ENCODE measurements at regions not wholly inside any gene's neighbourhood (a gene's known extent, or its start where the extent isn't known, plus 50 kb on each side); places are given as distances from the start of the nearest gene placed in this dataset.

DNA sequence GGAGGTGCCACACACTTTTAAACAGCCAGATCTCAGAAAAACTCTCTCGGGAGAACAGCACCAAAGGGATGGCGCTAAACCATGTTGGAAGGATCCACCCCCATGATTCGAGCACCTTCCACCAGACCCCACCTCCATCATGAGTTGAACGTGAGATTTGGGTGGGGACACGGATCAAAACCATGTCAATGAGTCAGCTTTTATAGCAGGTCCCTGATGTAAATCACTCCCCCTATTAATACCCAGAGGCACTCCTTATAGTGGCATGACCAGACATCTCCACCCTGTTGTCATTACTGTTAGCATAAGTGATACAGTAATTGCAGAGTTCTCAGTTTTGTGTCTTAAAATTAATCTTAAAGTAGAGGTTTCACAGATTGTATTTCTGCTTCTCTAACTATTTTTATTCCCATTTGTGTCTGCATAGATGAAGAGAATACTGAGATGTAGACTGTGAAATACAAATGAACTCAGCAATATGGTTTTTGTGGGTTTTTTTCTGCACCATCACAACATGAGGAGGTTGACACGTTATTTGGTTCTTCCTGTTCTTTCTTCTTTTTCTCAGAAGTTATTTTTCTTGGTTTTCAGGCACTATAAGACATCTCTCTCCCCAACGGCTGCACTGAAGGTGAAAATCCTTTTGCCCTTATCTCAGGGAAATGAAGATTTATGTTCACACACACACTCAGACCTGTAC is 218.2 kb downstream of the ARL4C start:
- TF ChIP-seq, protein P1, sequence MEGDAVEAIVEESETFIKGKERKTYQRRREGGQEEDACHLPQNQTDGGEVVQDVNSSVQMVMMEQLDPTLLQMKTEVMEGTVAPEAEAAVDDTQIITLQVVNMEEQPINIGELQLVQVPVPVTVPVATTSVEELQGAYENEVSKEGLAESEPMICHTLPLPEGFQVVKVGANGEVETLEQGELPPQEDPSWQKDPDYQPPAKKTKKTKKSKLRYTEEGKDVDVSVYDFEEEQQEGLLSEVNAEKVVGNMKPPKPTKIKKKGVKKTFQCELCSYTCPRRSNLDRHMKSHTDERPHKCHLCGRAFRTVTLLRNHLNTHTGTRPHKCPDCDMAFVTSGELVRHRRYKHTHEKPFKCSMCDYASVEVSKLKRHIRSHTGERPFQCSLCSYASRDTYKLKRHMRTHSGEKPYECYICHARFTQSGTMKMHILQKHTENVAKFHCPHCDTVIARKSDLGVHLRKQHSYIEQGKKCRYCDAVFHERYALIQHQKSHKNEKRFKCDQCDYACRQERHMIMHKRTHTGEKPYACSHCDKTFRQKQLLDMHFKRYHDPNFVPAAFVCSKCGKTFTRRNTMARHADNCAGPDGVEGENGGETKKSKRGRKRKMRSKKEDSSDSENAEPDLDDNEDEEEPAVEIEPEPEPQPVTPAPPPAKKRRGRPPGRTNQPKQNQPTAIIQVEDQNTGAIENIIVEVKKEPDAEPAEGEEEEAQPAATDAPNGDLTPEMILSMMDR (IDR thresholded peaks at IDR 0.05; ENCODE audit: insufficient read depth, low read length), result no peak
- no peak for TF ChIP-seq GABPA (IDR thresholded peaks at IDR 0.05; ENCODE audit: low read depth)
- TF ChIP-seq, protein P2, sequence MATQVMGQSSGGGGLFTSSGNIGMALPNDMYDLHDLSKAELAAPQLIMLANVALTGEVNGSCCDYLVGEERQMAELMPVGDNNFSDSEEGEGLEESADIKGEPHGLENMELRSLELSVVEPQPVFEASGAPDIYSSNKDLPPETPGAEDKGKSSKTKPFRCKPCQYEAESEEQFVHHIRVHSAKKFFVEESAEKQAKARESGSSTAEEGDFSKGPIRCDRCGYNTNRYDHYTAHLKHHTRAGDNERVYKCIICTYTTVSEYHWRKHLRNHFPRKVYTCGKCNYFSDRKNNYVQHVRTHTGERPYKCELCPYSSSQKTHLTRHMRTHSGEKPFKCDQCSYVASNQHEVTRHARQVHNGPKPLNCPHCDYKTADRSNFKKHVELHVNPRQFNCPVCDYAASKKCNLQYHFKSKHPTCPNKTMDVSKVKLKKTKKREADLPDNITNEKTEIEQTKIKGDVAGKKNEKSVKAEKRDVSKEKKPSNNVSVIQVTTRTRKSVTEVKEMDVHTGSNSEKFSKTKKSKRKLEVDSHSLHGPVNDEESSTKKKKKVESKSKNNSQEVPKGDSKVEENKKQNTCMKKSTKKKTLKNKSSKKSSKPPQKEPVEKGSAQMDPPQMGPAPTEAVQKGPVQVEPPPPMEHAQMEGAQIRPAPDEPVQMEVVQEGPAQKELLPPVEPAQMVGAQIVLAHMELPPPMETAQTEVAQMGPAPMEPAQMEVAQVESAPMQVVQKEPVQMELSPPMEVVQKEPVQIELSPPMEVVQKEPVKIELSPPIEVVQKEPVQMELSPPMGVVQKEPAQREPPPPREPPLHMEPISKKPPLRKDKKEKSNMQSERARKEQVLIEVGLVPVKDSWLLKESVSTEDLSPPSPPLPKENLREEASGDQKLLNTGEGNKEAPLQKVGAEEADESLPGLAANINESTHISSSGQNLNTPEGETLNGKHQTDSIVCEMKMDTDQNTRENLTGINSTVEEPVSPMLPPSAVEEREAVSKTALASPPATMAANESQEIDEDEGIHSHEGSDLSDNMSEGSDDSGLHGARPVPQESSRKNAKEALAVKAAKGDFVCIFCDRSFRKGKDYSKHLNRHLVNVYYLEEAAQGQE (IDR thresholded peaks at IDR 0.05; ENCODE audit: insufficient replicate concordance, low read depth), result no peak
